ENCODE measurements at regions not wholly inside any gene's neighbourhood (a gene's known extent, or its start where the extent isn't known, plus 50 kb on each side); places are given as distances from the start of the nearest gene placed in this dataset.
"Not testable (repeated sequence)": the region's sequence is repeated elsewhere in the genome, so short reads cannot be mapped to it uniquely, and the experiment has no call there.

DNA sequence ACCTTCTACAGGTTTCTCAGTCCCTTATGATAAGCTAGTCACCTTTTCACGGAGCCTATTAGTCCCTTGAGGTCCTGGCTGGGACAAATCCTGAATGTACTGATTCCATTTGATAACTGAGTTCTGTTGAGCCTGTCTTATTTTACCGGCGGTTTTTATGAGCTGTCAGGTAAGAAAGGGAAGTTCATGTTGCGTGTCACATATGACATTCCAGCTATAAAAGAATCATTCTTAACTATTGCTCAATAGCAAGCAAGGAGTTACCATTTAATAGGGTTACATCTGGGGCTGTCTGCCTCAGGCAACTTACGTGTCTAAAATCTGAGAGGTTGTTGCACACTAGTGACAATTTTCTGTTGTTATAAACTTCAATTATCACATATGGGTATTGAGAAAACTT lies 394.6 kb downstream of the TECRL start:
- no peak for DNase-seq (ENCODE audit: low spot score)

DNA sequence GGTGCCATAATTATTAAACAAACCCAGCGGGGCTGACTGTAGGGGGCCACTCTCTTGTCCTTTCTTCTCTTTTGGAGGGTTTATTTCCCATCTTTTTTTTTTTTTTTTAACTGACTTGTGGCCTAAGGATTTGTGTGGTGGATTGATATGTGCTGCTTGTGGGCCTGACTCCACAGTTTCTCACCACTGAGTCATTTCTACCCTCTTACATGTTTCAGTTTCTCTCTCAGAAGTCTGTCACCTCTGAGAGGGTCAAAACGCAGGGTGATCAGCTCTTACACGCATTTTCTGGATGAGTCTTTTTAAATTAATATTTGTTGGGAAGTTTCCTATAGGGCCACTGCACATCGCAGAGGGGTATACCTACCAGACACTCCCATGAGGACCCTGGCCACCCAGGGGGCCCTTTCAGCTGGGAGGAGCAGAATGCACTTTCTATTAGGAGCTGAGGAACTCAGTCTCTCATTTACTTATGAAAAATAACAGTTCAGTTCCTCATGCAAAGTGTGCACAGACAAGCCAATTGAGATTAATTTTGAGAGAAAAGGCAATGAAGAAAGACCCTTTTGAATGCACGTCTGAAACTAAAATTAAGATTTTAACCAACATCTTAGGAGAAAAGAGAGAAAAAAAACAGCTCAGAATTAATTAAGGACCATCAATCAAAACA lies 407.9 kb downstream of the TECRL start:
- DNase-seq (ENCODE audit: low spot score), result no peak

GRCh38 chr4:64000241-64000640 lies 409.0 kb downstream of the TECRL start:
- DNase-seq (ENCODE audit: low spot score), result no peak

GRCh38 chr4:63986253-63986652 lies 423.0 kb downstream of the TECRL start:
- DNase-seq (ENCODE audit: low spot score), result no peak

GRCh38 chr4:63983224-63983623 lies 426.0 kb downstream of the TECRL start:
- no peak for DNase-seq (ENCODE audit: low spot score)

DNA sequence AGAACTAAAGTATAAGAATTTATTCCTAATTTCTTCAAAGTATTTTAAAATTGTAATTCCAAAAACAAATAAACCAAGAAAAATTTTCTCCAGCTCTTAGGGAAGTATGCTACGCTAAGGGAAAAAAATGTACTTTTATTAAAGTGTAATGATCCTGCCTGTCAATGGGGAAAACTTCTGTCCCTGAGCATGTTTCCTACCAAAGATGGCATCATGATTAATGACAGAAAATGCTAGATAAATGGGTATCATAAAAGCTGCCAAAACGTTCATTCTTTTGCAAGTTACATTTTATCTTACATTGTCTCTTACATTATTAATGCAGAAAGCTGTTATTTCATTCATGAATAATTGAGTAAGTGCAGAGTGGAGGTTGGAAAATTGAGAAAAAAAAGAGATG lies 443.4 kb downstream of the TECRL start:
- no peak for DNase-seq (ENCODE audit: low spot score)

GRCh38 chr4:63942706-63943286 lies 466.5 kb downstream of the TECRL start:
- not testable (repeated sequence) for DNase-seq (ENCODE audit: low spot score)

- DNase-seq (ENCODE audit: low spot score), result no peak
Observed at GRCh38 chr4:63937961-63938360, 471.3 kb downstream of the TECRL start.

GRCh38 chr4:63922146-63922545 lies 487.1 kb downstream of the TECRL start:
- DNase-seq (ENCODE audit: low spot score), result no peak

DNA sequence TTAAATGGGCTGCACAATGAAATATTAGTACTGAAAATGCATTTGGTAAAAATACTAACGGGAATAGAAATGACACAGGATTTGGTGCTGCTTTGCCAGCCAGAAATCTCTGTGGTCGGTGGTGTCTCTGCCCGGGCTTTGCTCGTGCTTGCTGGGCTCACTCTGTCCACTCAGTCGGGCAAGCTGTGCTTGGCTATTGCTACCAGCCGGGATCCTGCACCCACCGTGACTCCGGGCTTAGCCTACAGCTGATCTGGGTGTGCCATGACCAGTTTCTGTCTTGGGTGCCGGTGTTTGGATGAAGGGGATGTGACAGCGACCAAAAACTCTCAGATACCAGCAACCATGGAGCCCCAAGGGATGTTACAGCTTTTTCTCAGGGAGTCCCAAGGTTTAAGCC lies 487.7 kb downstream of the TECRL start:
- DNase-seq (ENCODE audit: low spot score), result no peak

- DNase-seq (ENCODE audit: low spot score), result no peak
Observed at GRCh38 chr4:63919636-63920365, 489.4 kb downstream of the TECRL start.

DNA sequence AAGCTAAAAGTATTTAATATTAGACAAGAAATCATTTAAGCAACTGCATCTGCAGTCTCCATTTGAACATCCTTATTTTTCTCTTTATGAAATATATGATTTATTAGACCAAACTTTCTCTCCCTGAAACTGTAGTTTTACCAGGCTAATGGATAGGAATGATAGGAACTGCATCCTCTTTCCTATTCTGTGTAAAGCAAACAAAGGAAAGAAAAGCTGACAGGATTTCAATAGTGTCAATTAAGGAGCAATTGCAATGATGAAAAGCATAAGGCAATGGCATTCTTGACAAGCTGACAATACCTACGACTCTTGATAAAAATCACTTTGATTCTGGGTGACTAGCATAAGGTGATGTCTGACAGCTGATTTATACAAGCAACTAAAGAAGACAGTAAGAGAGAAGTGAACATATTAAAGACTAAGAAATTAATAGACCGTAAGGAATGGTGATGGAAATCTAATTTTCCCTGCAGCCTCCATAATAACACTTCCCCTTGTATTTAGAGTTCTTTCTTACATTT lies 502.5 kb downstream of the TECRL start:
- no peak for DNase-seq (ENCODE audit: low spot score)

DNA sequence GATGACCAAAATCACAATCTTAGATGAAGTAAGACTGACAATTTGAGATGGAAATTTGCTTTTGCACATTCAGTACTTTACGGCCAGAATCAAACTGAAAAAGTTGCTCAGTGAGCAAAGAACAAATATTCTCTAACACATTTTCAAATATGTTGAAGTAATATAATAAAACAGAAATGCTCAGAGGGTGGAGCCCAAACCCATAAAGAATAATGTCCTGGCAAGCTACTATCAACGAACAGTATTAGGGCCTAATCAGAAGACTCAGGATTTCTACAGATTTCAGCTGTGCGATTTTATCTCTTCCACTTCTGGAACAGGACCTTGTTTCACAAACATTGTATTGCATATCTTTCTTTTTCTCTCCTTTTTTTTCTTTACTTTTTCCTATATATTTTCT lies 505.0 kb downstream of the TECRL start:
- DNase-seq (ENCODE audit: low spot score), result no peak

GRCh38 chr4:63901304-63901703 lies 507.9 kb downstream of the TECRL start:
- DNase-seq (ENCODE audit: low spot score), result no peak

DNA sequence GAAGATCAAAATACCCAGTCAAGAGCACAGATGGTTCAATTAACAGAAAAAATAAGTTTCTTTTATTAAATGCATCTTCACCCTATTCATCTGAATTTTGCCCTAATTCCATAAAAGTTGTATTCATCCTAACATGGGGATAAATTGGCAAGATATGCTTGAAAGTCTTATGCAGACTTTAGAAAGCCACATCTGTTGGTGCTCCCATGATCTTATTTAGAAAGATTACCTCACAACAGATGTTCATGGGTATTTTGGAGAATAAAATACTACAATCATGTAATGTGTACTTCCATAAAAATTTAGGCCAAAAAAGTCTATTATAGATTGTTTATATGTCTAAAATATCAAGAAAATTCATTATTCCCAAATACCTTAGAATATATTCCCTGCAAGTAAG lies 510.3 kb downstream of the TECRL start:
- no peak for DNase-seq (ENCODE audit: low spot score)

DNA sequence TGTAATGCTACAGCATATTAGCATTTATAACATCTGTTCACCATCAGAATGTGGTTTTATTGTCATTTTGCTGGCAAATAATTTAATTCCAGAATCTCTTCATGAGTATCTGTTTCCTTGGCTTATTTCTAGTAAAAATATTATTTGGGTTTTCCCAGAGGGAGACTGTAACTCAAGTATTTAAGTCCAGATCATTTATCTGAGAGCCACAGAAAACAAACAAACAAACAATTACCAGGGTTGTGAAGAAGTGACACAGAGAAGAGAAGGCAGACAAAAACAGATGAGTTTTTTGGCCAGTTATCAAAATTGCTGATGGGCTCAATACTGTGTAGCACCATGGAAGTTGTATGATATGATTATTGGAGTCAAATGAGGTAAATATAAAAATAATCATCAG lies 515.1 kb downstream of the TECRL start:
- no peak for DNase-seq (ENCODE audit: low spot score)

DNA sequence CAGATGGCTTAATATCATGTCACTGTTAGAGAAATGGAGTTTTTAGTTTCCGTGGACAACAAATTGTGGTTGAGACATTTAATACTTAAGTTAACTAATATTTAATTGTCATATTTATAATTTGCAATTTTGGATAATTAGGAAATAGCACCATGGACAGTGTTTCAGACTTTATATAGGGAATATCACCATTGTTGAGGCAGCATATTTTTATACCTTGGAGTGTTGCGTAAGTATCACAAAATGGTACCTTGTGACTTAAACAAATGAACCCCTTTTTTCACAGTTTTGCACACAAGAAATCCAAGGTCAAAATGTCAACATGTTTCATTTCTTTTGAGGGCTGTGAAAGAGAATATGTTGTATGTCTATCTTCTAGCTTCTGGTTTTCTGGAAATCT lies 539.9 kb downstream of the TECRL start:
- DNase-seq (ENCODE audit: low spot score), result no peak

GRCh38 chr4:63851496-63851895 lies 557.8 kb downstream of the TECRL start:
- no peak for DNase-seq (ENCODE audit: low spot score)

DNA sequence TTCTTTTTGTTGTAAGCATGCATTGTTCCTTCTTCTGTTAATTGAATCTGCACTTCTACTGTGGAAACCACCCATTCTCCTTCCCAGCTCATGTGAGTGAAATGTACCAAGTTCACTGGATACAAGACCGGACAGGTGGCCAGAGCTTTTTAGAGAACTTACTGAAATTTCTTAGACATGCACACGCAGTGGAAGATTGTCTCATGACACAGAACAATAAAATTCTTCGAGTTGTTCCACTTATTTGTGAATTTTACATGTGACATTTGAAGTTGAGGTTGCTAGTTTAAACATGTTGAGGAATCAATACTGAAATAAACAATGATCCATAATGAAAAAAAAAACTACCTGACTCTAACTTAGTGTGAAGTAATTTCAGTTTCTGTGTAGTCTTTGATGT lies 568.0 kb downstream of the TECRL start:
- no peak for DNase-seq (ENCODE audit: low spot score)

DNA sequence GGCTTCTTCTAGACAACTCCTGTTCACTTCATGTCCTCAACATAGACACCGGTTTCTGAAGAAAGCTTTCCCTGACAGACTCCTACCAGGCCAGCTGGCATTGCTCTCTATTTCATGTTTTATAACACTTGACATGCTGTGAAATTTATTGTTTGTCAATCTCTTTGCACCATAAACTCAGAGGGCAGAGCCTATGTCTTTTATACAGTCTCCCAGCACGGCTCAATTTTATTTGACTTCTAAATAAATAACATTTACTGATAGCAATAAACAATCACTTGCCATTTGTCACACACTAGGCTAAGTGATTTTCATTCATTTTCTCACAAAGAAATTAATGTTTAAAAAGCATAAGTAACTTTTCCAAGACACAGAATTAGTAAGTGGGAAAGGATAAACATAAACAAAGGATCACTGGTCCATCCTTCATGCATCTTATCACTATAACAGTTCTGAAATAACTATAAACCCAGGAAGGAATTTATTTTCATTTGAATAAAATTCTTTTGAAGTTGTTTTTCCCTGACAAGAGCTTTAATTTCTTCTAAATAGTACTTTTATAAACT lies 577.6 kb downstream of the TECRL start:
- DNase-seq (ENCODE audit: low spot score), result no peak

DNA sequence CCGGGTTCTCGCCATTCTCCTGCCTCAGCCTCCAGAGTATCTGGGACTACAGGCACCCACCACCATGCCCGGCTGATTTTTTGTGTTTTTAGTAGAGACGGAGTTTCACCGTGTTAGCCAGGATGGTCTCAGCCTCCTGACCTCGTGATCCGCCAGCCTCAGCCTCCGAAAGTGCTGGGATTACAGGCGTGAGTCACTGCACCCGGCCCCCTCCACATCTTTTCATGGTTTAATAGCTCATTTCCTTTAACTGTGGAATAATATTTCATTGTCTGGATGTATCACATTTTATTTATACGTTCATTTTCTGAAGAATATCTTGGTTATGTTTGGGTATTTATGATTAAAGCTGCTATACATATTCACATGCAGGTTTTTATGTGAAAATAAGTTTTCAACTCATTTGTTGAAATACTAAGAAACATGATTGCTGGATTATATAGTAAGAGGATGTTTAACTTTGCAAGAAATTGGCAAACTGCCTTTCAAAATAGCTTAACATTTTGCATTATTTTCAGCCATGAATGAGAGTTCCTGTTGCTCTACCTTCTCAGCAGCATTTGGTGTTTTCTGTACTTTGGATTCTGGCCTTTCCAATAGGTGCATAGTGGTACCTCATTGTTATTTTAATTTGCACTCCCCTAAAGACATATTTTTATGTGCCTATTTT lies 591.9 kb downstream of the TECRL start:
- no peak for DNase-seq (ENCODE audit: low spot score)

GRCh38 chr4:63814171-63814964 lies 594.9 kb downstream of the TECRL start:
- no peak for DNase-seq (ENCODE audit: low spot score)

All from pons (tissue), 1 donor.